Fibroblast of lung (primary cell): ENCODE measurements at regions not wholly inside any gene's neighbourhood (a gene's known extent, or its start where the extent isn't known, plus 50 kb on each side); places are given as distances from the start of the nearest gene placed in this dataset.

ENCODE experiments used
- EZH2 ChIP-seq: IDR thresholded peaks from 2 replicates; pipeline ENCODE4 v1.5.1; 2012; ENCODE audit warnings: low read length, control low read depth, mild to moderate bottlenecking; ENCODE audit errors: missing control alignments
- TF ChIP-seq, protein P1 (sequence below), 2 donors: IDR thresholded peaks in 1 of 2; conservative IDR thresholded peaks in 1 of 2; 1 replicate in 1 of 2; 2 replicates in 1 of 2; pipeline ENCODE4 v1.5.1; 2011 to 2012; ENCODE audit warnings: low read length in 2 of 2, control low read depth in 1 of 2, inconsistent platforms in 1 of 2, low read depth in 1 of 2, mild to moderate bottlenecking in 1 of 2

- TF ChIP-seq, protein P1, sequence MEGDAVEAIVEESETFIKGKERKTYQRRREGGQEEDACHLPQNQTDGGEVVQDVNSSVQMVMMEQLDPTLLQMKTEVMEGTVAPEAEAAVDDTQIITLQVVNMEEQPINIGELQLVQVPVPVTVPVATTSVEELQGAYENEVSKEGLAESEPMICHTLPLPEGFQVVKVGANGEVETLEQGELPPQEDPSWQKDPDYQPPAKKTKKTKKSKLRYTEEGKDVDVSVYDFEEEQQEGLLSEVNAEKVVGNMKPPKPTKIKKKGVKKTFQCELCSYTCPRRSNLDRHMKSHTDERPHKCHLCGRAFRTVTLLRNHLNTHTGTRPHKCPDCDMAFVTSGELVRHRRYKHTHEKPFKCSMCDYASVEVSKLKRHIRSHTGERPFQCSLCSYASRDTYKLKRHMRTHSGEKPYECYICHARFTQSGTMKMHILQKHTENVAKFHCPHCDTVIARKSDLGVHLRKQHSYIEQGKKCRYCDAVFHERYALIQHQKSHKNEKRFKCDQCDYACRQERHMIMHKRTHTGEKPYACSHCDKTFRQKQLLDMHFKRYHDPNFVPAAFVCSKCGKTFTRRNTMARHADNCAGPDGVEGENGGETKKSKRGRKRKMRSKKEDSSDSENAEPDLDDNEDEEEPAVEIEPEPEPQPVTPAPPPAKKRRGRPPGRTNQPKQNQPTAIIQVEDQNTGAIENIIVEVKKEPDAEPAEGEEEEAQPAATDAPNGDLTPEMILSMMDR (conservative IDR thresholded peaks at IDR 0.05 in 1 of 2, IDR thresholded peaks at IDR 0.05 in 1 of 2; ENCODE audit: low read depth in 1 of 2, low read length in 2 of 2), result no peak
- no peak for TF ChIP-seq EZH2
These were observed 1507.4 kb downstream of the CDH11 start for GRCh38 chr16:63614429-63614828.
